ENCODE measurements at regions not wholly inside any gene's neighbourhood (a gene's known extent, or its start where the extent isn't known, plus 50 kb on each side); places are given as distances from the start of the nearest gene placed in this dataset.

GRCh38 chr1:208747979-208748378 lies 503.8 kb upstream of the PLXNA2 start:
- no peak for TF ChIP-seq ELF4 (IDR thresholded peaks at IDR 0.05)
- TF ChIP-seq LEF1 (IDR thresholded peaks at IDR 0.05; ENCODE audit: borderline replicate concordance) = no peak
- no peak for TF ChIP-seq SUZ12 (IDR thresholded peaks at IDR 0.05)
- no peak for TF ChIP-seq FOXM1 (IDR thresholded peaks at IDR 0.05; ENCODE audit: borderline replicate concordance)
- TF ChIP-seq FOXK2 (IDR thresholded peaks at IDR 0.05) = no peak
- TF ChIP-seq BHLHE40 (IDR thresholded peaks at IDR 0.05; ENCODE audit: borderline replicate concordance) = no peak
- TF ChIP-seq PKNOX1 (IDR thresholded peaks at IDR 0.05) = peak; percentile 78; the same call in 1 of the 2 replicates
- no peak for TF ChIP-seq SP1 (IDR thresholded peaks at IDR 0.05)
- TF ChIP-seq NFRKB (IDR thresholded peaks at IDR 0.05) = no peak
- TF ChIP-seq TARDBP (IDR thresholded peaks at IDR 0.05) = no peak
- no peak for TF ChIP-seq HDGF (IDR thresholded peaks at IDR 0.05; ENCODE audit: borderline replicate concordance)
- no peak for TF ChIP-seq L3MBTL2 (conservative IDR thresholded peaks at IDR 0.05)
